ENCODE measurements at regions not wholly inside any gene's neighbourhood (a gene's known extent, or its start where the extent isn't known, plus 50 kb on each side); places are given as distances from the start of the nearest gene placed in this dataset.
A peak's percentile ranks its signal among the peaks of the same experiment; 100 is the strongest.

DNA sequence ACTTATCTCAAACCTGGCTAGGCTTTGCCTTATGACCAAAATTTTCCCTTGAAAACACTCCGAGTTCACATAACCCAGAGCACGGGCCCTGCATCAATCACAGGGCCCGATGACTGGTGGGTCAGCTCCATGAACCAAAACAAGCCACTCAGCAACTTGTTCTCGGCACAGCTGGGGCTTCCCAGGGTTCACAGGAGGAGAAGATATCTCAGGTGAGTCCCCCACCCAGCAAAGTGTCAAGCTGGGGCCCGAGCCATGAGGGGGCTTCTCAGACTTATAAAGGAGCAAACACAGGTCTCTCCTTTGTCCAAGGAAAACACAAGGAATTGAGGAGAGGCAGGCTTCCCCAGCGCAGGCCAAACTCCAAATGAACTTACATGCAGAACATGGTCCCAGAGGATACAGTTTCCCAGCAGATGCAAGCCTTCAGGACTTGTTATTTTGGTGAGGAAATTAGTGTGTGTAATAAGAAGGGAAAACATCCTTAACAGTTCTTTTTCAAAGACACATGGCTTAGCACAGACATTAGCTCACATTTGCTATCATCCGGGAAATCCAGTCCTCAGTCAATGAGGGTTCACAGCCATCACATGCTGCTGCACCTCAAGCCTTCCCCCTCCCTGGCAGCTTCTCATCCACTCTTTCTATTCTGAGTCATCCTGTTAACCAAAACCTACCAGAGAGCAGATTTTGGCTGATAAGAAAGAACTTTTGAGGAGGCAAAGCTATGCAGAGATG is 98.1 kb upstream of the NFIA start:
- DNase-seq, result no peak

DNA sequence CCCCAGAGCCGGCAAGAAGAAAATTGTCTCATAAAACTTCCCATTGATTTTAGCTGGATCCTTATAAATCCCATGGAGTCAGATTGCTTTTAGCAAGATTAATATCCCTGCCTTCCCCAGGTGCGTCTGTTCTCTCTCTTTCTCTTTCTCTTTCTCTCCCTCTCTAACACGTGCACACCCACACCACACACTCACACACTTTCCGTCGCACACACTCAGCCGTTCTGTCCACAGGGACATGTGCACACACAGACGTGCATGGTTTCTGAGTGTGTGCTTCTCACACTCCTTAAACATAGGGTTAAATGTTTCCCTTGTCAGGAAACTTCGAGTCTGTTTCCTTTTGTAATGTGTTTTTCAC is 98.7 kb upstream of the NFIA start:
- DNase-seq, result no peak

DNA sequence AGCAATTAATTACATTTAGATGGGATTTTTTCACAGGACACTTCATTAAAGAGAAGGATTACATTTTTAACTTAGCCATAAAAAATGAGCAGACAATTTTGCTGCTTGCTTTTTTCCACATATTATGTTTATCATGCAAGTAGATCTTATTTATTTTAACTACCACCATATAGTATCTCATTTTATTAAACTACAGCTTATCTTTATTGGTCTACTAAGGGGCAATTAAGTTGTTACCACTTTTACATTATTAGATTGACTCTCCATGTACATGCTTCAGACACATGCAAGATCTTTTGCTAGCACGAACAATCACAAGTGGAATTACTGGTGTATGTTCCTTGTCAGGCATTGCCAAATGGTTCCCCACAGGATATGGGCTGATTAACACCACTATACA is 99.8 kb upstream of the NFIA start:
- DNase-seq, result no peak

DNA sequence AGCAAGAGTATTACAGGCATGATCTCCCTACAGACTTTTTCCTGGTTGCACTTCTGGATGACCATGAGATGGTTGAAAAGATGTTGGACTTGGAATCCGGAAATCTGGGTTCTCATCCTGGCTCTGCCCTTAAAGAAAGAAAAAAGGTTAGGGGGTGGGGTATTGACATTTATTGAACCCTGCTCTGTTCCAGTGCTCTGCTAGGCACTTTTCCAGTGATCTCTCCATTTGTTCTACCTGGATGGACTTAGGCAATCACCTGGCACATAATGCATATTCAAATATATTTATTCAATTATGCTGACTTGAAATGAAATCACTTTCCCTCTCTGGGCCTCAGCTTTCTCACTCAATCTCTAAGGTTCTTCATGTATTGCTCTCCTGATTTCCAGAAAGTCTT is 101.0 kb upstream of the NFIA start:
- DNase-seq, result no peak

DNA sequence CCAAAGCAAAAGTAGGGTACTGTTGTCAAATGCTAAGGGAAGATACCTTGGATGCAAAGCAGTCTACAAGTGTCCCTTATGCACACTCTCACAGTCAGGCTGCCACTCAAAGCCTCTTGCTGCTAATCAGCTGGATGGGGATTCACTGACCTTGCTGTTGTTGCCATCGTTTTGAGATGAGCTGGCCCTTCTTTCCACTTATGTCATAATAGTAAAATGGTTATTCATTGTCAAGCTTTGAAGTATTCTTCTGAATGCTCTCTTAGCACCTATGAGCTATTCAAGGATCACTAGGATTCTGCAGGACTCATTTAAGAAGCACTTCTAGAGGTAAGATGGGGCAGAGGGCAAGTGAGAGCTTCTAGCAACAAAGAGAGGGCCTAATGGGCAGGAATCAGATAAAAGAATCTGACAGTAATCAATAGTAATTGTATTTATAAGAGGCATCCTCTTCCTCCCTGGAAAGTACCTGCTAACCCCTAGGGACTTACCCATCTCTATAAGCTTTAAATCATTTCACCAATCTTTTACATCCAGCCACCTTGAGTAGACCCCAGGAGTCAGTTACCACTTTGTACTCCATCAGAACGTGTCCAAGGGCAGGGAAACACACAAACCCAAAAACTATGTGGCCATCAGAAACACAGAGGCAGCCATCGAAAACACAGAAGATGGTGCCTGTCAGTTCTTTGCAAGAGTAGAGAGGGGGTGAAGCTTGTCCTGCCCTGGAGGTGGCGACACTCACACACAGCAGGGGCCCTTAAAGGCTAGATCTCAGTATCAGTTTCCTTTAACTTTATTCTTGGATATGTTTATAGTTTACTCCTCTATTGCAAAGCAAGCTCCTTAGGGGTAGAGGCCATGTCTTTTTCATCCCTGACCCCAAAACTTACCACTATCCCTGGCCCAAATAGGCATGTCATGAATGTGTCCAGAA is 103.7 kb upstream of the NFIA start:
- no peak for DNase-seq

DNA sequence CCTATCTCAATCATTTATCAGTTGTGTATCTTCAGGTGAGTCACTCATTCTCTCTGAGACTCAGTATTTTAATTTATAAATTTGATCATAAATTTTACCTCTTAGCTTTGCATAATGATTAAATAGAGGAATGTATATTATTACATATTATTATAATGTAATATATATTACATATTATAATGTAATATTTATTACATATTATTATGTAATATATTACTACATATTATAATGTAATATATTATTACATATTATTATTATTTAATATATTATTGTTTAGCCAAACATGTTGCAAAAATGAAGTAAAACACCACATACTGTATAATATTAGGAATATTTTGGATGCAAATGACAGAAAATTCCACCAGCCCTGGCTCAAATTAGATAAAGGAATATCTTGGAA is 104.7 kb upstream of the NFIA start:
- DNase-seq, result no peak

DNA sequence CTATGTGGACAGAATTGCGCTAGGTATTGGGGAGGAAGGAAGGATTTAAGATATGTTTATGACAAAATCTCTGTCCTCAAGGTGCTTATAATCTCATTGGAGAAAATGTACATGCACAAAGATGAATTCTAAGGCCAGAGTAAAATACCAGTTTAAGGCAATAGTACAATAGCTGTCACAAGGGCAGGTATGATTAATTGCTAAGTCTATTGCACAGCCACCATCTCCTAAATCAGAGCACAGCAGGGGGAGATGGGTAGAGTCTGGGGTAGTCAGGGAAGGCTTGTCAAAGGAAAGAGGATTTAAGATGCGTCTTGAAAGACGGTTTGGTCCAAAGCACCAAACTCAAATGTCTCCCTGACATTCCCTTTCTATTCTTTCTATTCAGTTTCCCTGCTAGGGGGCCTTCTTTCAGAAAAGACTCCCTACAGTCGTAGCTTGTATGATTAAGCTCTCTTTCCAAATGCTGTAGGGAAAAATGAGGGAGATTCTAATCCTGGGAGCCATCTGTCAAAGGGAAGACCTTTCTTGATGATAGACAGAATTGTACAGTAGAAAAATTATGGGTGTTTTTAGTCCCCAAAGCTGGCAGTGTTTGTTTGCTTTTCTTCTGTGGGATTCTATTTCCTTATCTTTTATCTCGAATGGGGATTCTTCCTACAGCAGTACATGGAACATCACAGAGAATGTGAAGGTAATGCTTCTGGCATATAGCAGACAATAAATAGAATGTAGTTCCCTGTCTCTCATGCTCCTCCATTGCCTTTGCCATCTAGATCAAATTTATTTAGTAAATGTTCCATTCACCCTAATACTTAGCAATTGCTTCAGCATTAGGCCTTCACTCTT is 107.6 kb upstream of the NFIA start:
- DNase-seq, result no peak

DNA sequence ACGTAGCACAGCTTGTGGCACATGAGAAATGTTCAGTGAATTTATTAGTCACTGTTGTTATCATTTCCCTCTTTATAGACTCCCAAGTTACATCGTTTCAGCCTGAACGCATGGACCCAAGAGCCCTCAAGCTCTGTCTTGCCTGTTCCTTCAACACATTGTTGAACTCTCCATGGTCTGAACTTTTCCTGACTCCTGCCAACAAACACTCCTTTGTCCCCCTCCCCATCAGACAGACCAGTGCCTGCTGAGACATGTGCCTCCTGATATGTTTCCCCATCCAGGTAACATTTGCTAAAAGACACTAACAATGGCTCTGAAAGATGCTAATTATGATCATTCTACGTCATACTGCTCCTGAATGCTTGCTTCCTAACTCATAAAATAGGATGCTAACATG is 108.7 kb upstream of the NFIA start:
- no peak for DNase-seq

DNA sequence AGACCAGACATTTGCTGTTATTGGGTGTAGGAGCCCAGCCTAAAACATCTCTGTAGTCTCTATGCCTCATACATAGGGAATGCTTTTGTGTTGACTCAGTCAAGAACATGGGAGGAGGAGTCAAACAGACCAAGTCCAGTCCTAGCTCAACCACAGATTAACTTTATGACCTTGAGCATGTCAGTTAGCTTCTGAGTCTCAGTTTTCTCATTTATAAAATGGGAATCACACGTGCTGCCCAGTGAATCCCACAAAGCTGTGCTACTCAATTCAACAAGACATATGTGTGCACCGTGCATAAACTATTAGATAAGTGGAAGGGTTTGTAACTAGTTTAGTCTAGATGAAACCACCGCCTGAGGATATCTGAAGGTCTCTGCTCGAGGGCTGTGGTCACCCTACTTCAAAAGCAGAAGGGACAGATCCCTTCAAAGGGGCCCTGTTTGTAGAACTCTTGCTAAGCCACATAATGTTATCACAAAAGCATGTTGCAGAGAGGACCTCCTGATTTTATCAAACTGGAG is 109.5 kb upstream of the NFIA start:
- DNase-seq, result no peak

DNA sequence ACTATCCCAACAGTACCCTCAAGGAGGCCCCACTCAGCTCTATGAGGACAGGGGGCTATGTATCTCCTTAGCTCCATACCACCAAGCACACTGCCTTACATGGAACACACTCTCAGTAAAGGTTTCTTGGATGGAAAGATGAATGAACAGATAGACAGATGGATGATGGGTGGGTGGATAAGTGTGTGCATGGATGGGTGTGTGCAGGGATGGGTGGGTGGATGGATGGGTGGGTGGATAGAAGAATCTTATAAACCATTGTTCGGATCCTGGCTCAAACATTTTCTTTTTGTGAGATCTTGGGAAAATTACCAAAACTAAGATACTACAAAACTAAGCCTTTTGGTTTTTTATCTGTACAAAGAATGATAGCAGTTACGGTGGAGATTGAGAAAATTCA is 111.0 kb upstream of the NFIA start:
- no peak for DNase-seq

DNA sequence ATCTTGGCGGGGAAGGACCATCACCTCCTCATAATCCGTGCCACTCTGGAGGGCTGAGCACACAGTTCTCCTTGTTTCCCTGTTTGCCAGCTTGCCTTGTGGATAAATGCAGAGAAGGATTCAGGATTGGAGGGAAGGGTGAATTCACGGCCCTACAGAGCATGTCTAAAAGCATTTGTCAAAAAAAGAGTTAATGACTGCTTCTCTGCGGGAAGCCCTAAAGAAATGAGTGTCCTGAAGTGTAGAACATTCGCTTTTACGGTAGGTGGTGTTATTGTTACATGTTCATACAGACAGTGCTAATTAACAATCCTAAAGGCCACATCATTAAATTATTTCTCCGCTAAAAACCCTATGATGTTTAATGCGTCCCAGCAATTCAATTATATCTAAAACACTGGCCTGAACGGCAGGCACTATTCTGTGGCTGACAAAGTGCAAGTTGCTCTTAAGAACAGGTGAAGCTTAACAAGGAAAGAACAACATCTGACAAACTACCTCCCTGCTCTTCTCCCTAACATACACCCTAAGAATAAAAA is 112.3 kb upstream of the NFIA start:
- DNase-seq, result peak; percentile 31

DNA sequence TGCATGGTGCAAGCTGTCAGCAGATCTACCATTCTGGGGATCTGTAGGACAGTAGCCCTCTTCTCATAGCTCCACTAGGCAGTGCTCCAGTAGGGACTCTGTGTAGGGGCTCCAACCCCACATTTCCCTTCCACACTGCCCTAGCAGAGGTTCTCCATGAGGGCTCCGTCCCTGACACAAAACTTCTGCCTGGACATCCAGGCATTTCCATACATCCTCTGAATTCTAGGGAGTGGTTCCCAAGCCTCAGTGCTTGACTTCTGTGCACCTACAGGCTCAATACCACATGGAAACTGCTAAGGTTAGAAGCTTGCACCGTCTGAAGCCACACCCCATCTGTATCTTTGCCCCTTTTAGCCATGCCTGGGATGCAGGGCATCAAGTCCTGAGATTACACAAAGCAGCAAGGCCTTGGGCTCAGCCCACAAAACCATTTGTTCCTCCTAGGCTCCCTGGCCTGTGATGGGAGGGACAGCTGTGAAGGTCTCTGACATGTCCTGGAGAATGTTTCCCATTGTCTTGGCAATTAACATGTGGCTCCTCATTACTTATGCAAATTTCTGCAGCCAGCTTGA is 117.0 kb upstream of the NFIA start:
- DNase-seq, result no peak

DNA sequence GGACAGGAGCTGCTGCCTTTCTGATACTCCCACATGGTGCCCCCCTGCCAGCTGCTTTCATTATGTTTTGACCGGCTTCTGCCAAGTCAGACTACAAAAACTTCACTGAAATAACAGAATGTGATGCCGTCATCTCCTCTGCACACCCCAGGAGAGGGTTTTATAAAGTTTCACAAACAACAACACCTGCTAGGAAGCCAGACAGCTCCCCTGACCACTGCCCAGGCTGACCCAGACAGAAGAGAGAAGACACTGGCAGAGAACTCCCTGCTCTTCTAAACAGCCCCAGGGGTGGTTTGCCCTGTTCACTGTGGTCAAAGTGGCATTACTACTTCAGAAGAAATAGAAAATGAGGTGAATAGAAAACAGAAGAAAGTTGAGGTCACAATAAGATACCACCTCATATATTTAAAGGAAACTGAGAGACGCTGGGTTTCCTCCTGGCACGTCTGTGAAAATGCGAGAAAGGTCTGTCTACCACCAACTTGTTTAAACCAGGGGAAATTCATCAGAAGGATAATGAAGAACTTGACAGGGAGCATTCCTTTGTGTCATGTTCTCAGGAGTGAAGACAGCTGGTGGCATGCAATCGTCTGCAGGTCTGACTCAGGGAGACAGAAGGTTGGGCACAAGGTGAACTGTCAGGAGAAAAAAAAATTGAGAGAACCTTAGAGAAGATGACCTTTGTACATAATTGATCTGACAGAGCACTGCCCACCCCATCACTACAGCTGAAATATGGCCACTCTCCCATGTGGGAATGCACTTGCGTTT is 119.0 kb upstream of the NFIA start:
- no peak for DNase-seq

DNA sequence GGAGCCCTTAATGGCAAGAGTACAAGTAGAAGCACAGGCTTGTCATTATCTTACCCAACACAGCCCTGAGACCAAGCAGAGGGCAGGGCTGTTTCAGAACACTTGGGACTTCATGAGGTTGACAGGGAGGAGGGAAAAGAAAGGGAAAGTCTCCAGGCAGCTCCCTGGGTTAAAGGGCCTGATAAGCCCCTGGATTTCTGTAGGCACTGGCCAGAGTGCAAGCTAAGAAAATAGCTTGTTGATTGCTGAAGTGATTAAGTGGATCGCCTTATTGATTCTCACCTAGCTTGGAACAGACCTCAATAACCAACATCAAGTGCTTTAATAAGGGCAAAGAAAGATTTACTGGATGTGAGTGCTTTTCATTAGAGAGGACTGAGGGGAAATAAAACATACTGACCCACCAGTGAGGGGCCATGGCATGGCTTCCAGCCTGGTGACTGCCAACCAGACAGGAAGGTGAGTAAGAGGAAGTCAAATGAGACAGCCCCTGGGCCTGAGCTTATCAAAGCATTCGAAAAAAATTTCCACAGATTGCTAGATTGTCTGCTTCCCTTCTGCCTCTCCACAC is 121.4 kb upstream of the NFIA start:
- DNase-seq, result no peak

DNA sequence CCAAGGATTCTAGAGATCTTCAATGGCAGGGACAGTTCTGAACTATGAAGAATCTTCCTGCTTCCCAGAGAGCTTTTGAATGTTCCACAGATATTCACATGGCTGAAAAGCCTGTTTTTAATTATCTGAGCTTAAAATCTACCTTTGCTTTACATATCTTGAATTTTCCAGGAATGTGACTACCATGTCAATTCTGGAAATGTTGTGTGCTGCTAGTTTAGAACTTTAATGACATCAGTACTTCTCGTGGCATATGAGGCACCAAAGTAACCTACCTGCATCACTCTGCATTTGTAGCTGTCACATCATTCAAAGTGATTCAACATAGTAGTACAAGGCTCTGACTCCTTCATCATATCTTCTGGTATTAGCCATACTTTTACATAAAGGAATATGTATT is 122.7 kb upstream of the NFIA start:
- DNase-seq, result no peak

DNA sequence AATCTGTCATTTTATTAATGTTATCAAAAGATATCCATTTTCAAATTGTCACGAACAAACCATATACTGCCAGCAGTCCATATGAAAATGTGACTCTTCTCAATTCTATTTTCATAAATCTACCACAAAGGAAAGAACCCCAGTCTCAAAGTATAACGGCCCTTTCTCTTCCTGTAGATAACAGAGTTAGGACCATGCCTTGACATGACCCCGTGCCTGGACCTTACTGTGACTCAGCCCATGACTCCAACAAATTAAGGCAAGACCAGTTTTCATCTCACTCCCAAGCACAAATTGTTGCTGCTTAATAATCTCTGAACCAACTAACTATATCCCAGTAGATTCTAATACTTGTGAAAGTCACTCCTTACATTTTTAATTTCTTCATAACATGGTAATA is 124.4 kb upstream of the NFIA start:
- no peak for DNase-seq

DNA sequence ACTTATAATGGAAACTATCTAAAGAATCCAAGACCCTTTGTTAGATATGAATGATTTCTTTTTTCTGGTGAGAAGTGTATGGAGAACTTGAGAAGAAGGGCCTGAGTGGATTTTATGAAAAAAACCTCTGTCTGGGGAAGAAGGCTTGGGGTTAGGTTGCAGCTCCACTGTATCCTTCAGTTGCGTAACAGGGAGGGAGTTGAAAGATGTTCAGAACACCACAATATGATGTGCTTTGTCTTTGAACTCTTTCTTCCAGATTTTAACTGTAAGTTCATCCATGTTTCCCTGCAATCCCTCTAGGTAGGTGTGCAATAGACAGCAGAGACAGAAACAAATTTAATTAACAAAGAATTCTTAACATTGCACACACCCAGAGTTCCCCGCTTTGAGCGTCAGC is 125.8 kb upstream of the NFIA start:
- no peak for DNase-seq

DNA sequence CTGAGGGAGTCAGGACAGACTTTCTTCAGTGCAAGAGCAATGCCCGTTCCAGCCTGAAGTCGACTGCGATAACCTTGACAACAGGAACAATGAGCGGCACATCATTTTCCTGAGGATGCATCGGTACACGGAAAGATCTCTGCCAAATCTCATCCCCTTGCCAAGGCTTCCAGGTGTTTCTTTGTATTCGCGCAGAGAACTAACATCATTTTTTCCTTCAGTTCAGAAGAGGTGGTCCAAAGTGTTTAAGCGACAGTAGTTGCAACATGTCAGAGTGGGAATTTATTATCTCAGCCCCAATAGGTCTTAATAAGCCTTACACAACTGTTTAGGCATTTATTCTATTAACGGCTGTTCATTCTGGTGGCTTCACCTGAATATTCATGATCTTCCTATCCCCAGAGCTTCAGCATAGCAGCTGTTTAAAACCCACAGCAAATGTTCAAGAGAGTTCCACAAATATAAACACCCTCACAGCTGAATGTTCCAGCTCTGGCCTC is 129.7 kb upstream of the NFIA start:
- no peak for DNase-seq

DNA sequence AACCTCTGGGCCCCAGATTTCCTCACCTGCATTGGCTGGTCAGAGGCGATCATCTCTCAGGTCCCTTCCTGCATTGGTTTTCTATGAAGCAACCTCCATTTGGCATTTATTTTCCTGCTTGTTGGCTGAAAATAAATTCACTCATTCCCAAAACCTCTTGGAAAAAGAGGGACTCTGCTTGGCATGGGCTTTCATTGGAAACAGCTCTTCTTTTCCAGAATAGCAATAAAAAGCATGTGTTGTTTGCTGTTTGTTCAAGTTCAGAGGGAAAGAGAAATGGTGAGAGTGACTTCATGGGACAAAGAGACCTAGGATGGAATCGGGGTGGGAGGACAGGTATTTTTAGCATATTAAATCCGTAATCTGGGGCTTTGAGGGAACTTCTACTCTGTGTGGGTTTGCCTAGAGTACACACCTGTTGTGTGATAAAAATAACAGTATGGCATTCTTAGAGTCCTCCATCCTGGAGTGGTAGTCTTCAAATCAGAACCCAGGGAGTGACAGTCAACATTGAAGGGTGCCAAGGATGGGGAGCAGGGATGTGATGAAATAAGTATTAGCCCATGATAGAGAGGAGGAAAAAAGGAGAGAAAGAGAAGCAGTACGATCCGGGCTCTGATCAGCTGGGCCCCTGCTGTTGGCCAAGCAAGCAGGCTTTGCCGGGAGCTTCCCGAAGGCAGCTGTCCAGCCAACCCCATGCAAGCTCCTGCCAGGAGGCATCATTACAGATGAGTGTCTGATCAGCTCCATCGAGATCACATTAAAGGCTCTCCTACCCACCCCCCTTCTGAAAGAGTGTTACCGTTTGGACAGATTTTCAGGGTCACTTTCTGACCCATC is 131.9 kb upstream of the NFIA start:
- no peak for DNase-seq

DNA sequence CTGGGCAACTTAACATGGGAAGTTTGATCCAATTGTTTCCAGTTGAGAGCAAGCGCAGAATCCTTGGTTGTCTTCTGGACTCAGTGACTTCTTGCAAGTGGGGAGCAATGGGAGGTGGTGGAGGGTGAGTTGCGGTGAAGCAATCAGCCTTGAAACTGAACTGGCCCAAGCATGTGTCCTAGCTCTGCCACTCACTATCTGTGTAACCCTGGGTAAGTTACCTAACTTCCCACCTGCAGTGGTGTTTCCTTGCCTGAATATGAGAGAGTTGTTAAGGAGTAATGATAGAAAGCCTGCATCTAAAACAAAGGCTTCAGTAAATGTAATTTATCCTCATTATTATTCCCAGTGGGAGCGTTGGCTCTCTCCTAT is 132.5 kb upstream of the NFIA start:
- DNase-seq, result no peak
